H1 (cell line): ENCODE measurements at regions not wholly inside any gene's neighbourhood (a gene's known extent, or its start where the extent isn't known, plus 50 kb on each side); places are given as distances from the start of the nearest gene placed in this dataset.

Source experiments
- CTCF ChIA-PET: fragments of 300-600 bp; sonication (Branson Sonifier 250); formaldehyde crosslinking; loops from one replicate; lab custom pipeline; 2021; ENCODE audit not compliant: partially characterized antibody; lab: Charles Lee
- POLR2A ChIA-PET: fragments of 300-600 bp; sonication (Branson Sonifier 250); formaldehyde crosslinking; loops from one replicate; lab custom pipeline; 2021; ENCODE audit warnings: inconsistent platforms; ENCODE audit not compliant: partially characterized antibody; lab: Charles Lee
- DNase-seq, 2 experiments: peaks; one replicate each; pipeline versions ENCODE4 v3.0.0 to v3.0.0-alpha.2; 2010 to 2022; ENCODE audit warnings: low spot score in 2 of 2, low read depth in 1 of 2, mixed read lengths in 1 of 2
- FAIRE-seq: peaks from 2 replicates; lab custom pipeline; 2011; peaks lifted over from hg19 to GRCh38; lab: Jason Lieb, UNC
- H2AFZ ChIP-seq: 2 replicates; pipeline ENCODE4 v1.8.1; 2012; ENCODE audit warnings: low read length, inconsistent platforms
- H2AK5ac ChIP-seq: 2 replicates; pipeline ENCODE4 v1.6.1; 2013; ENCODE audit warnings: low read depth, low read length
- H2BK120ac ChIP-seq: replicated peaks from 2 replicates; pipeline ENCODE3; 2013; ENCODE audit warnings: low read depth, low read length, inconsistent platforms
- H2BK12ac ChIP-seq: 2 replicates; pipeline ENCODE4 v1.6.1; 2013; ENCODE audit warnings: low read depth, low read length
- H2BK15ac ChIP-seq: 2 replicates; pipeline ENCODE4 v1.6.1; 2013; ENCODE audit warnings: low read length
- H2BK20ac ChIP-seq: 2 replicates; pipeline ENCODE4 v1.6.1; 2013; ENCODE audit warnings: low read length
- H2BK5ac ChIP-seq: 2 replicates; pipeline ENCODE4 v1.6.1; 2013; ENCODE audit warnings: low read depth, low read length
- H3K14ac ChIP-seq: 2 replicates; pipeline ENCODE4 v1.6.1; 2013; ENCODE audit warnings: inconsistent platforms; ENCODE audit not compliant: insufficient read length
- H3K18ac ChIP-seq: 2 replicates; pipeline ENCODE4 v1.6.1; 2013; ENCODE audit warnings: low read length; ENCODE audit errors: extremely low read depth
- H3K23ac ChIP-seq: 2 replicates; pipeline ENCODE4 v1.6.1; 2013; ENCODE audit warnings: inconsistent platforms; ENCODE audit not compliant: insufficient read length
- H3K23me2 ChIP-seq: 2 replicates; pipeline ENCODE4 v1.6.1; 2013; ENCODE audit warnings: low read depth, low read length
- H3K27ac ChIP-seq: 2 replicates; pipeline ENCODE4 v1.6.1; 2011; ENCODE audit warnings: low read depth, low read length, inconsistent platforms
- H3K27me3 ChIP-seq, 4 experiments: replicated peaks in 1 of 4; 1 replicate in 1 of 4; 2 replicates in 3 of 4; pipeline versions ENCODE4 v1.6.1 to v1.8.1; 2011 to 2013; ENCODE audit warnings: low read length in 3 of 4, mild to moderate bottlenecking in 3 of 4, inconsistent platforms in 2 of 4, mixed read lengths in 2 of 4, moderate library complexity in 1 of 4; ENCODE audit not compliant: control insufficient read depth in 3 of 4, insufficient read depth in 3 of 4; ENCODE audit errors: extremely low read depth in 1 of 4
- H3K36me3 ChIP-seq, 4 experiments: 2 replicates each; pipeline versions ENCODE4 v1.6.1 to v1.8.1; 2011 to 2013; ENCODE audit warnings: mild to moderate bottlenecking in 4 of 4, low read length in 3 of 4, moderate library complexity in 2 of 4, control low read depth in 1 of 4, inconsistent platforms in 1 of 4; ENCODE audit not compliant: insufficient read depth in 4 of 4, control insufficient read depth in 2 of 4
- H3K4ac ChIP-seq: replicated peaks from 2 replicates; pipeline ENCODE3; 2013; ENCODE audit warnings: low read length, low read depth, mixed read lengths, inconsistent platforms; ENCODE audit not compliant: insufficient read length
- H3K4me1 ChIP-seq, 4 experiments: replicated peaks in 1 of 4; 1 replicate in 1 of 4; 2 replicates in 3 of 4; pipeline versions ENCODE4 v1.6.1 to v1.8.1; 2011 to 2013; ENCODE audit warnings: low read length in 3 of 4, inconsistent platforms in 2 of 4, mixed read lengths in 1 of 4; ENCODE audit not compliant: insufficient read depth in 4 of 4, control insufficient read depth in 3 of 4
- H3K4me2 ChIP-seq, 2 experiments: 2 replicates each; pipeline versions ENCODE4 v1.6.1 to v1.8.1; 2011 to 2013; ENCODE audit warnings: low read depth in 2 of 2, low read length in 2 of 2, control low read depth in 1 of 2, inconsistent platforms in 1 of 2, mild to moderate bottlenecking in 1 of 2; ENCODE audit not compliant: insufficient read depth in 1 of 2
- H3K4me3 ChIP-seq, 4 experiments: fragments of 200-600, 300-600 bp in 1 of 4; sonication (generic), shearing (Covaris generic), sonication (Bioruptor Twin) in 1 of 4; 2 replicates each; pipeline versions ENCODE4 v1.5.1 to v1.8.1; 2011 to 2016; ENCODE audit warnings: low read length in 4 of 4, low read depth in 3 of 4, control low read depth in 2 of 4, inconsistent platforms in 2 of 4, mild to moderate bottlenecking in 2 of 4, mixed read lengths in 1 of 4, moderate library complexity in 1 of 4; ENCODE audit not compliant: insufficient read depth in 2 of 4; ENCODE audit errors: extremely low read depth in 1 of 4
- H3K56ac ChIP-seq: replicated peaks from 2 replicates; pipeline ENCODE3; 2013; ENCODE audit warnings: low read depth, mild to moderate bottlenecking, mixed read lengths, low read length, inconsistent platforms; ENCODE audit not compliant: insufficient read length
- H3K79me1 ChIP-seq: 2 replicates; pipeline ENCODE4 v1.6.1; 2013; ENCODE audit warnings: low read depth, low read length, control low read depth
- H3K79me2 ChIP-seq, 2 experiments: 2 replicates each; pipeline versions ENCODE4 v1.6.1 to v1.8.1; 2012 to 2013; ENCODE audit warnings: low read length in 2 of 2, mild to moderate bottlenecking in 2 of 2, inconsistent platforms in 1 of 2; ENCODE audit not compliant: insufficient read depth in 2 of 2, control insufficient read depth in 1 of 2
- H3K9ac ChIP-seq, 4 experiments: replicated peaks in 1 of 4; 1 replicate in 1 of 4; 2 replicates in 3 of 4; pipeline versions ENCODE4 v1.6.1 to v1.8.1; 2011 to 2013; ENCODE audit warnings: low read depth in 3 of 4, low read length in 3 of 4, control low read depth in 2 of 4, mild to moderate bottlenecking in 2 of 4, moderate library complexity in 2 of 4, inconsistent platforms in 1 of 4; ENCODE audit errors: extremely low read depth in 1 of 4
- H3K9me3 ChIP-seq, 2 experiments: 2 replicates each; pipeline versions ENCODE4 v1.6.1 to v1.8.1; 2012 to 2013; ENCODE audit warnings: mild to moderate bottlenecking in 2 of 2, moderate library complexity in 2 of 2, control low read depth in 1 of 2, inconsistent platforms in 1 of 2, low read depth in 1 of 2, low read length in 1 of 2, mixed read lengths in 1 of 2; ENCODE audit not compliant: insufficient read depth in 2 of 2
- H4K20me1 ChIP-seq, 2 experiments: replicated peaks in 1 of 2; 2 replicates each; pipeline versions ENCODE3 to v1.8.1; 2011 to 2013; ENCODE audit warnings: inconsistent platforms in 2 of 2, low read length in 2 of 2, mild to moderate bottlenecking in 1 of 2; ENCODE audit not compliant: insufficient read depth in 2 of 2, control insufficient read depth in 1 of 2
- H4K5ac ChIP-seq: 2 replicates; pipeline ENCODE4 v1.6.1; 2013; ENCODE audit warnings: low read length, low read depth, mixed read lengths, inconsistent platforms; ENCODE audit not compliant: insufficient read length
- H4K8ac ChIP-seq: 2 replicates; pipeline ENCODE4 v1.8.0; 2013; ENCODE audit warnings: mild to moderate bottlenecking, moderate library complexity, low read length, inconsistent platforms; ENCODE audit not compliant: insufficient read depth; ENCODE audit errors: extremely low read depth
- H4K91ac ChIP-seq: replicated peaks from 2 replicates; pipeline ENCODE3; 2013; ENCODE audit warnings: low read length, mixed read lengths, inconsistent platforms; ENCODE audit not compliant: insufficient read length
- CHD1 ChIP-seq: IDR thresholded peaks from 2 replicates; pipeline ENCODE4 v1.6.1; 2012; ENCODE audit warnings: low read depth, low read length, improper control_type of control experiment
- CHD2 ChIP-seq: IDR thresholded peaks from 2 replicates; pipeline ENCODE4 v1.6.1; 2012; ENCODE audit warnings: low read length, improper control_type of control experiment
- KDM5A ChIP-seq: fragments of 200-600 bp; IDR thresholded peaks from 2 replicates; pipeline ENCODE4 v1.7.1; 2012; ENCODE audit warnings: mild to moderate bottlenecking, low read length, inconsistent platforms, mixed read lengths
- NRF1 ChIP-seq: IDR thresholded peaks from 2 replicates; pipeline ENCODE4 v1.6.1; 2011; ENCODE audit warnings: mild to moderate bottlenecking, low read depth, low read length, improper control_type of control experiment
- SP4 ChIP-seq: IDR thresholded peaks from 2 replicates; pipeline ENCODE4 v1.6.1; 2012; ENCODE audit warnings: low read length, inconsistent platforms
- TAF1 ChIP-seq: IDR thresholded peaks from 2 replicates; pipeline ENCODE4 v1.6.1; 2011; ENCODE audit warnings: mild to moderate bottlenecking, low read depth, low read length
- TCF12 ChIP-seq: IDR thresholded peaks from 2 replicates; pipeline ENCODE4 v1.6.1; 2011; ENCODE audit warnings: low read depth, mild to moderate bottlenecking, low read length
- TEAD4 ChIP-seq: IDR thresholded peaks from 2 replicates; pipeline ENCODE4 v1.6.1; 2012; ENCODE audit warnings: low read depth, low read length, inconsistent platforms, mixed read lengths
- WGBS, 2 experiments: shearing (Covaris generic) in 1 of 2; methylation state at CpG; one replicate each; pipeline versions ENCODE4 v1.1.6 to v1.1.7; 2013 to 2015; ENCODE audit warnings: low lambda C conversion rate in 2 of 2, mixed read lengths in 2 of 2, inconsistent platforms in 1 of 2, low coverage in 1 of 2, missing lambda C conversion rate in 1 of 2; ENCODE audit not compliant: insufficient replicate concordance in 2 of 2, insufficient coverage in 1 of 2, insufficient read length in 1 of 2; ENCODE audit errors: extremely low coverage in 1 of 2, missing lambda C conversion rate in 1 of 2; 5-methylcytosine and 5-hydroxymethylcytosine counted together
- TF ChIP-seq, protein P1 (sequence below): IDR thresholded peaks from 2 replicates; pipeline ENCODE4 v1.6.1; 2012; ENCODE audit warnings: low read length, inconsistent platforms

GRCh38 chr5:91443023-91443422, 59.9 kb upstream of the ARRDC3 start:
- H4K91ac ChIP-seq: no peak overlapping the region
- no peak overlapping the region for H3K9ac ChIP-seq
- no peak overlapping the region for H4K5ac ChIP-seq
- no peaks in the 10 kb centered on the region for H3K79me1 ChIP-seq
- H2BK120ac ChIP-seq: no peak overlapping the region
- H3K56ac ChIP-seq: no peak overlapping the region
- no peak overlapping the region for H3K23ac ChIP-seq
- H3K27me3 ChIP-seq: no peaks in the 10 kb centered on the region
- H3K4me1 ChIP-seq: peaks cover 0 to 3% (median 0%) of the 10 kb centered on the region in 4 experiments; a peak in 1 of 7 replicates
- 92% methylated on average over 1 of the region's 1 CpG; no CpG with 5 or more reads in 1 of the 2 experiments for WGBS, 2 experiments
- H3K18ac ChIP-seq: no peak overlapping the region
- H2AK5ac ChIP-seq: no peak overlapping the region
- no peak overlapping the region for H2AFZ ChIP-seq
- H3K4ac ChIP-seq: no peak overlapping the region
- no peaks in the 10 kb centered on the region for H3K79me2 ChIP-seq
- FAIRE-seq: no peak
- no peak overlapping the region for H2BK20ac ChIP-seq
- no peak overlapping the region for H2BK5ac ChIP-seq
- CTCF ChIA-PET: interaction anchor here (0.8 kb wide), 1 partner anchor 23 kb away, joined by 3 read pairs; no protein-coding TSS in a partner anchor
- no peak overlapping the region for H2BK12ac ChIP-seq
- H4K20me1 ChIP-seq: no peaks in the 10 kb centered on the region
- H3K4me2 ChIP-seq: no peak overlapping the region
- no peak overlapping the region for H3K4me3 ChIP-seq
- no peak overlapping the region for H3K14ac ChIP-seq
- DNase-seq: no peak
- no peaks in the 10 kb centered on the region for H3K9me3 ChIP-seq
- no peak overlapping the region for H4K8ac ChIP-seq
- no peaks in the 10 kb centered on the region for H3K23me2 ChIP-seq
- no peak for TF ChIP-seq TEAD4
- no peak for TF ChIP-seq SP4
- no peak for TF ChIP-seq CHD1
- TF ChIP-seq NRF1: no peak
- TF ChIP-seq CHD2: no peak
- TF ChIP-seq KDM5A: no peak
- no peak for TF ChIP-seq TAF1
- TF ChIP-seq TCF12: no peak
- TF ChIP-seq, protein P1, sequence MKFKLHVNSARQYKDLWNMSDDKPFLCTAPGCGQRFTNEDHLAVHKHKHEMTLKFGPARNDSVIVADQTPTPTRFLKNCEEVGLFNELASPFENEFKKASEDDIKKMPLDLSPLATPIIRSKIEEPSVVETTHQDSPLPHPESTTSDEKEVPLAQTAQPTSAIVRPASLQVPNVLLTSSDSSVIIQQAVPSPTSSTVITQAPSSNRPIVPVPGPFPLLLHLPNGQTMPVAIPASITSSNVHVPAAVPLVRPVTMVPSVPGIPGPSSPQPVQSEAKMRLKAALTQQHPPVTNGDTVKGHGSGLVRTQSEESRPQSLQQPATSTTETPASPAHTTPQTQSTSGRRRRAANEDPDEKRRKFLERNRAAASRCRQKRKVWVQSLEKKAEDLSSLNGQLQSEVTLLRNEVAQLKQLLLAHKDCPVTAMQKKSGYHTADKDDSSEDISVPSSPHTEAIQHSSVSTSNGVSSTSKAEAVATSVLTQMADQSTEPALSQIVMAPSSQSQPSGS: no peak
- H3K36me3 ChIP-seq: no peaks in the 10 kb centered on the region
- H3K27ac ChIP-seq: no peak overlapping the region
- no peak overlapping the region for H2BK15ac ChIP-seq
- POLR2A ChIA-PET: interaction anchor here (1.0 kb wide), 1 partner anchor 60 kb away, joined by 3 read pairs; the partner anchor contains the start of gene ARRDC3
